Common myeloid progenitor, CD34-positive (primary cell): ENCODE measurements at regions not wholly inside any gene's neighbourhood (a gene's known extent, or its start where the extent isn't known, plus 50 kb on each side); places are given as distances from the start of the nearest gene placed in this dataset.
"Not testable (repeated sequence)": the region's sequence is repeated elsewhere in the genome, so short reads cannot be mapped to it uniquely, and the experiment has no call there.

Experiments used
- CTCF ChIA-PET: fragments of 350-600 bp; sonication (Branson Sonifier 250); formaldehyde crosslinking; loops from one replicate; lab custom pipeline; 2021; ENCODE audit warnings: antibody characterized with exemption; lab: Charles Lee
- POLR2A ChIA-PET: fragments of 350-600 bp; sonication (Branson Sonifier 250); formaldehyde crosslinking; loops from one replicate; lab custom pipeline; 2021; ENCODE audit warnings: antibody characterized with exemption; lab: Charles Lee
- DNase-seq, 3 donors: peaks; one replicate each; pipeline versions ENCODE4 v3.0.0 to v3.0.0-alpha.2; 2013
- H3K27ac ChIP-seq, 2 experiments: 1 replicate in 1 of 2; 2 replicates in 1 of 2; pipeline ENCODE4 v1.7.0; 2013; ENCODE audit warnings: inconsistent platforms in 2 of 2, low read length in 2 of 2, mild to moderate bottlenecking in 2 of 2, low read depth in 1 of 2, moderate library complexity in 1 of 2; ENCODE audit not compliant: severe bottlenecking in 2 of 2, insufficient read depth in 1 of 2, poor library complexity in 1 of 2
- H3K27me3 ChIP-seq, 5 experiments: replicated peaks in 2 of 5; 1 replicate in 3 of 5; 2 replicates in 2 of 5; pipeline versions ENCODE4 v1.6.1 to v1.7.0; 2013; ENCODE audit warnings: low read length in 4 of 5, mild to moderate bottlenecking in 2 of 5, moderate library complexity in 2 of 5, inconsistent platforms in 1 of 5; ENCODE audit not compliant: insufficient read depth in 5 of 5, control insufficient read depth in 4 of 5
- H3K36me3 ChIP-seq, 4 experiments: 1 replicate in 2 of 4; 2 replicates in 2 of 4; pipeline versions ENCODE4 v1.6.1 to v1.7.0; 2013; ENCODE audit warnings: low read length in 3 of 4, control low read depth in 1 of 4, mild to moderate bottlenecking in 1 of 4; ENCODE audit not compliant: control insufficient read depth in 4 of 4, insufficient read depth in 4 of 4
- H3K4me1 ChIP-seq, 4 experiments: 1 replicate in 3 of 4; 2 replicates in 1 of 4; pipeline versions ENCODE4 v1.6.1 to v1.7.1; 2013; ENCODE audit warnings: low read length in 3 of 4, mild to moderate bottlenecking in 3 of 4, control low read depth in 1 of 4, inconsistent platforms in 1 of 4, moderate library complexity in 1 of 4; ENCODE audit not compliant: control insufficient read depth in 4 of 4, insufficient read depth in 4 of 4; ENCODE audit errors: control extremely low read depth in 1 of 4
- H3K4me3 ChIP-seq, 7 experiments: 1 replicate in 4 of 7; 2 replicates in 3 of 7; pipeline versions ENCODE4 v1.5.1 to v1.7.0; 2013; ENCODE audit warnings: mild to moderate bottlenecking in 7 of 7, low read length in 6 of 7, moderate library complexity in 6 of 7, inconsistent platforms in 2 of 7, low read depth in 2 of 7, control low read depth in 1 of 7; ENCODE audit not compliant: insufficient read depth in 4 of 7, control insufficient read depth in 1 of 7; ENCODE audit errors: extremely low read depth in 1 of 7
- H3K9me3 ChIP-seq, 5 experiments: 1 replicate in 4 of 5; 2 replicates in 1 of 5; pipeline versions ENCODE4 v1.6.1 to v1.7.1; 2013; ENCODE audit warnings: low read length in 4 of 5, mild to moderate bottlenecking in 2 of 5, inconsistent platforms in 1 of 5, low read depth in 1 of 5, moderate library complexity in 1 of 5; ENCODE audit not compliant: control insufficient read depth in 4 of 5, insufficient read depth in 2 of 5; ENCODE audit errors: control extremely low read depth in 1 of 5
- WGBS: methylation state at CpG from one replicate; pipeline ENCODE4 v1.1.5; 2013; ENCODE audit not compliant: insufficient coverage; 5-methylcytosine and 5-hydroxymethylcytosine counted together

- ChIA-PET POLR2A (no interaction called here), CTCF (interaction anchor here (0.7 to 1.2 kb wide), 2 partner anchors 14 to 19 kb away, joined by 3 to 5 read pairs; no protein-coding TSS in a partner anchor)
- H3K27ac ChIP-seq = no peak overlapping the region
- H3K4me3 ChIP-seq = no peak overlapping the region
- H3K36me3 ChIP-seq = no peaks in the 10 kb centered on the region
- DNase-seq = peak in 2 of 3 donors; percentile 35 to 41
- H3K4me1 ChIP-seq = no peaks in the 10 kb centered on the region
- 47% methylated on average over 2 of the region's 4 CpGs for WGBS
- peaks cover 0 to 57% (median 25%) of the 10 kb centered on the region in 5 experiments for H3K27me3 ChIP-seq
- H3K9me3 ChIP-seq = no peaks in the 10 kb centered on the region
These were observed 86.3 kb upstream of the KCTD1 start for GRCh38 chr18:26634631-26635030.

GRCh38 chr18:26631135-26631534 is 82.8 kb upstream of the KCTD1 start:
- Histone ChIP-seq H3K4me3 (no peak overlapping the region), H3K36me3 (no peaks in the 10 kb centered on the region), H3K4me1 (no peaks in the 10 kb centered on the region), H3K27ac (no peak overlapping the region), H3K27me3 (peaks cover 2 to 31% (median 12%) of the 10 kb centered on the region in 5 experiments), H3K9me3 (peaks cover 0 to 2% (median 0%) of the 10 kb centered on the region in 5 experiments)
- CTCF ChIA-PET = interaction anchor here (1.5 to 1.7 kb wide), 2 partner anchors 9 to 21 kb away, joined by 3 read pairs; no protein-coding TSS in a partner anchor
- POLR2A ChIA-PET = no interaction called here
- no peak for DNase-seq
- WGBS = no CpG with 5 or more reads among the region's 1 CpG

- 86% methylated on average over 3 of the region's 4 CpGs for WGBS
- DNase-seq = peak in 2 of 3 donors; percentile 50 to 74
- ChIA-PET POLR2A (no interaction called here), CTCF (interaction anchor here (1.3 to 1.7 kb wide), 3 partner anchors 8 to 21 kb away, joined by 3 read pairs; no protein-coding TSS in a partner anchor)
- Histone ChIP-seq H3K36me3 (no peaks in the 10 kb centered on the region), H3K4me1 (no peaks in the 10 kb centered on the region), H3K27ac (no peak overlapping the region), H3K9me3 (peaks cover 0 to 5% (median 1%) of the 10 kb centered on the region in 5 experiments), H3K27me3 (peaks cover 2 to 25% (median 7%) of the 10 kb centered on the region in 5 experiments), H3K4me3 (no peak overlapping the region)
These were observed 82.2 kb upstream of the KCTD1 start for GRCh38 chr18:26630596-26630995.

GRCh38 chr18:26628017-26628416 is 79.7 kb upstream of the KCTD1 start:
- ChIA-PET POLR2A (no interaction called here), CTCF (no interaction called here)
- no peaks in the 10 kb centered on the region for H3K36me3 ChIP-seq
- no peak overlapping the region for H3K27ac ChIP-seq
- no peak overlapping the region for H3K4me3 ChIP-seq
- peaks cover 0 to 8% (median 2%) of the 10 kb centered on the region in 5 experiments for H3K27me3 ChIP-seq
- no peaks in the 10 kb centered on the region for H3K4me1 ChIP-seq
- peaks cover 1 to 23% (median 16%) of the 10 kb centered on the region in 5 experiments for H3K9me3 ChIP-seq
- DNase-seq = no peak

GRCh38 chr18:26624443-26624842 is 76.1 kb upstream of the KCTD1 start:
- H3K36me3 ChIP-seq = no peaks in the 10 kb centered on the region
- H3K9me3 ChIP-seq = peaks cover 1 to 24% (median 16%) of the 10 kb centered on the region in 5 experiments
- ChIA-PET POLR2A (no interaction called here), CTCF (no interaction called here)
- WGBS = 100% methylated on average over 4 of the region's 4 CpGs
- H3K4me3 ChIP-seq = no peak overlapping the region
- H3K27me3 ChIP-seq = peaks cover 0 to 7% (median 3%) of the 10 kb centered on the region in 5 experiments
- DNase-seq = no peak
- H3K4me1 ChIP-seq = peaks cover 0 to 3% (median 1%) of the 10 kb centered on the region in 4 experiments
- H3K27ac ChIP-seq = no peak overlapping the region

GRCh38 chr18:26623314-26623713 is 75.0 kb upstream of the KCTD1 start:
- POLR2A ChIA-PET = not testable (repeated sequence)

GRCh38 chr18:26621161-26622026 is 73.0 kb upstream of the KCTD1 start:
- WGBS = 33% methylated on average over 15 of the region's 22 CpGs
- peak overlapping the region in 6 of 7 experiments; percentile 23 to 55 (median 44) for H3K4me3 ChIP-seq
- CTCF ChIA-PET = interaction anchor here (0.6 to 2.4 kb wide), 19 partner anchors 9 to 978 kb away, joined by 3 to 13 read pairs (median 4); no protein-coding TSS in a partner anchor

More at GRCh38 chr18:26623314-26623713, 75.0 kb upstream of the KCTD1 start:
- H3K4me3 ChIP-seq, H3K4me1 ChIP-seq, H3K27me3 ChIP-seq, CTCF ChIA-PET, H3K27ac ChIP-seq, H3K36me3 ChIP-seq: not testable (repeated sequence)
- 100% methylated on average over 2 of the region's 2 CpGs for WGBS
- peaks cover 1 to 24% (median 16%) of the 10 kb centered on the region in 5 experiments for H3K9me3 ChIP-seq
- peak in 2 of 3 donors; percentile 37 to 45 for DNase-seq

More at GRCh38 chr18:26621161-26622026, 73.0 kb upstream of the KCTD1 start:
- peaks cover 0 to 4% (median 0%) of the 10 kb centered on the region in 5 experiments for H3K27me3 ChIP-seq
- peak; percentile 54 to 80 (median 73) for DNase-seq
- H3K27ac ChIP-seq = no peak overlapping the region
- no peaks in the 10 kb centered on the region for H3K36me3 ChIP-seq
- peaks cover 0 to 3% (median 1%) of the 10 kb centered on the region in 4 experiments for H3K4me1 ChIP-seq
- POLR2A ChIA-PET = no interaction called here
- peaks cover 1 to 24% (median 16%) of the 10 kb centered on the region in 5 experiments for H3K9me3 ChIP-seq
